Hepatocyte (in vitro differentiated cells): ENCODE measurements at regions not wholly inside any gene's neighbourhood (a gene's known extent, or its start where the extent isn't known, plus 50 kb on each side); places are given as distances from the start of the nearest gene placed in this dataset.

Experiments used
- EZH2 ChIP-seq: fragments of 200-600 bp; sonication (generic); IDR thresholded peaks from 2 replicates; pipeline ENCODE4 v1.6.1; 2016; ENCODE audit warnings: antibody characterized with exemption, mild to moderate bottlenecking, borderline replicate concordance
- TF ChIP-seq, protein P1 (sequence below): fragments of 200-600 bp; sonication (generic); IDR thresholded peaks from 2 replicates; pipeline ENCODE4 v1.5.1; 2016; ENCODE audit warnings: antibody characterized with exemption, mild to moderate bottlenecking; ENCODE audit not compliant: poor library complexity

DNA sequence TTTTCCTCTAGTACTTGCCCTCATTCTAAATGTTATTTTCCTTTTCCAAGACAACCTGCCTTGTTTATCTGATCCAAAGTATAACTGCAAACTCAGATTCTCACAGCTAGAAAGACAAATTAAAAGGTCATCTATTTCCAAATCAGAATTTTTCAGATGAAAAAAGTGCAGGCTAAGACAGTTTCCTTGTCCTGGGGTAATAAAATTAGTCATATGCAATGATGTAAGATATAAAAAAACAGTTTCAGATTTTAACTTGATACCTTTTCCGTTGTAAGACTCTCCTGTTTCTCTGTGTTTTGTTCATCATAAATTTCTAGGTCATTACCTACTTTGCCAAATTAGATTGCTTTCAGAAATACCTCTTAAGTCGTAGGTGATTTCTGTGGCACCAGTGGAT is 238.4 kb upstream of the PEX5L start:
- TF ChIP-seq, protein P1, sequence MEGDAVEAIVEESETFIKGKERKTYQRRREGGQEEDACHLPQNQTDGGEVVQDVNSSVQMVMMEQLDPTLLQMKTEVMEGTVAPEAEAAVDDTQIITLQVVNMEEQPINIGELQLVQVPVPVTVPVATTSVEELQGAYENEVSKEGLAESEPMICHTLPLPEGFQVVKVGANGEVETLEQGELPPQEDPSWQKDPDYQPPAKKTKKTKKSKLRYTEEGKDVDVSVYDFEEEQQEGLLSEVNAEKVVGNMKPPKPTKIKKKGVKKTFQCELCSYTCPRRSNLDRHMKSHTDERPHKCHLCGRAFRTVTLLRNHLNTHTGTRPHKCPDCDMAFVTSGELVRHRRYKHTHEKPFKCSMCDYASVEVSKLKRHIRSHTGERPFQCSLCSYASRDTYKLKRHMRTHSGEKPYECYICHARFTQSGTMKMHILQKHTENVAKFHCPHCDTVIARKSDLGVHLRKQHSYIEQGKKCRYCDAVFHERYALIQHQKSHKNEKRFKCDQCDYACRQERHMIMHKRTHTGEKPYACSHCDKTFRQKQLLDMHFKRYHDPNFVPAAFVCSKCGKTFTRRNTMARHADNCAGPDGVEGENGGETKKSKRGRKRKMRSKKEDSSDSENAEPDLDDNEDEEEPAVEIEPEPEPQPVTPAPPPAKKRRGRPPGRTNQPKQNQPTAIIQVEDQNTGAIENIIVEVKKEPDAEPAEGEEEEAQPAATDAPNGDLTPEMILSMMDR = no peak
- no peak for TF ChIP-seq EZH2
